ENCODE measurements at regions not wholly inside any gene's neighbourhood (a gene's known extent, or its start where the extent isn't known, plus 50 kb on each side); places are given as distances from the start of the nearest gene placed in this dataset.

DNA sequence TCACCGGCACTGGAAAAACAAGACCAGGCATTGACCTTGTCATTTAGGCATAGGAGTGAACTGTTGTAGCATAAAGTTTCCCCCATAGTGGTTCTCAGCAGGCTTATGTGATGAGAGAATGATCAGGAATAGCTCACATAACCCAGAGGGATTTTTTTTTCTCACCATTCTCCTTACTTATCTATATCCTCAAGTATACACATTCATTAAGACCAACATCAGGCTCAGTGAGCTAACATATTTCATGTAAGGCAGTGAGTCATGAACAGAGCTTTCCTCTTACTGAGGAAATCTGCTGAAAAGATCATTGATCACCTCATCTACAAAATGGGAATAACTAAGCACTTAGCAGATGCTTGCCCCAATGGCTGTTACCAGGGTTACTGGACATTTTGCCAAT is 396.6 kb upstream of the TMCO5A start:
- in situ Hi-C loops (cut with HindIII; ENCODE audit: low sequenced_read_pairs) = no loop called here
- no peak for DNase-seq (ENCODE audit: low read depth)
- TF ChIP-seq, protein P1, sequence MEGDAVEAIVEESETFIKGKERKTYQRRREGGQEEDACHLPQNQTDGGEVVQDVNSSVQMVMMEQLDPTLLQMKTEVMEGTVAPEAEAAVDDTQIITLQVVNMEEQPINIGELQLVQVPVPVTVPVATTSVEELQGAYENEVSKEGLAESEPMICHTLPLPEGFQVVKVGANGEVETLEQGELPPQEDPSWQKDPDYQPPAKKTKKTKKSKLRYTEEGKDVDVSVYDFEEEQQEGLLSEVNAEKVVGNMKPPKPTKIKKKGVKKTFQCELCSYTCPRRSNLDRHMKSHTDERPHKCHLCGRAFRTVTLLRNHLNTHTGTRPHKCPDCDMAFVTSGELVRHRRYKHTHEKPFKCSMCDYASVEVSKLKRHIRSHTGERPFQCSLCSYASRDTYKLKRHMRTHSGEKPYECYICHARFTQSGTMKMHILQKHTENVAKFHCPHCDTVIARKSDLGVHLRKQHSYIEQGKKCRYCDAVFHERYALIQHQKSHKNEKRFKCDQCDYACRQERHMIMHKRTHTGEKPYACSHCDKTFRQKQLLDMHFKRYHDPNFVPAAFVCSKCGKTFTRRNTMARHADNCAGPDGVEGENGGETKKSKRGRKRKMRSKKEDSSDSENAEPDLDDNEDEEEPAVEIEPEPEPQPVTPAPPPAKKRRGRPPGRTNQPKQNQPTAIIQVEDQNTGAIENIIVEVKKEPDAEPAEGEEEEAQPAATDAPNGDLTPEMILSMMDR (IDR thresholded peaks at IDR 0.05; ENCODE audit: low read depth, low read length, missing control alignments) = no peak
- no peak overlapping the region for H3K4me3 ChIP-seq (ENCODE audit: low read depth, low read length)

DNA sequence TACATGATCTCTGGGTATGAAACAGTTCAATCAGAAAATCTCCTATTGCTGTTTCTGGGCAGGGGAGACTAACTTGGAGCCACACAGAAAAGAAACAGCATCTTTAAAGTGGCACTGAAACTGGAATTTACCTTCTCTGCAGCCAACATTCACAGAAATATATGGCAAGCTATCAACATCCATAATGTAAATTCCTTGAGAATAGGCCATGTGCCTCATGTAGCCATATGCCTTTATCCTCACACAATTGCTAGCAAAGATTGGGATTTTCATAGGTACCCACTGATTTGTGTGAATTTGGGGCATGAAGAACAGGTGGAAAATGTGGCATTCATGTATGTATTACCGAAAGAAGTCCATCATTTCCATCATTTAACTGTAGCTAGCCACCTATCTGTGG is 386.3 kb upstream of the TMCO5A start:
- TF ChIP-seq, protein P1 (IDR thresholded peaks at IDR 0.05; ENCODE audit: low read depth, low read length, missing control alignments) = no peak
- no peak overlapping the region for H3K4me3 ChIP-seq (ENCODE audit: low read depth, low read length)
- DNase-seq (ENCODE audit: low read depth) = no peak
- in situ Hi-C loops (cut with HindIII; ENCODE audit: low sequenced_read_pairs) = no loop called here

DNA sequence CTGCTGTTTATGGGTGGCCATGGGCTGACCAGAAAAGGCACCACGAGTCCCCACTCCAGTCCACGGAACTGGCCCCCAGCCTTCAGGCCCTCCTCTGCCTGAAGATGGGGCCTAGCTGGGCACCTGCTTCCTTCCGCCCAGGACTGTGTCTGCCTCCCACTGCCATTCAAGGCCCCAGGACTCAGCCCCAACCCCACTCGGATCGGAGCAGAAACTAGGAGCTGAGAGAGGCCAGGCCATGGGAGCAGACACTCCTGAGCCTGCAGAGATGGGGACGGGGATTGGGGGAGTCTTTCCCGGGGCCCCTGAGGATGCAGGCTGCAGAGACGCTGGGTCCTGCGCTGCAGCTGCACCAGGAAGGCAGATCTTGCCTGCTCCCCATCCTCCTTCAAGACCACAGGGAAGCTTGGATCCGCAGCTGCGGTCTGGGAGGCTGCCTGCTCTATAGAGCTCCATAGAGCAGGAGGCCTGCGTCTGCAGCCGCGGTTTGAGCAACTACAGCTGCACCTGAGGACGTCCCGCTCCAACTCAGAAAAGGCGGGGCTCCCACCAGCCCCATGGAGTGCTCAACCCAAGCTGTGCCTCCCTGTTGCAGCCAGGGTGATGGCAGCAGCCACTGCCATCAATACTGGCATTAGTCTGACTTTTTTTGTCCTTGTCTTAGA is 383.9 kb upstream of the TMCO5A start:
- no peak for DNase-seq (ENCODE audit: low read depth)
- TF ChIP-seq, protein P1 (IDR thresholded peaks at IDR 0.05; ENCODE audit: low read depth, low read length, missing control alignments) = no peak
- no peak overlapping the region for H3K4me3 ChIP-seq (ENCODE audit: low read depth, low read length)
- in situ Hi-C loops (cut with HindIII; ENCODE audit: low sequenced_read_pairs) = no loop called here

DNA sequence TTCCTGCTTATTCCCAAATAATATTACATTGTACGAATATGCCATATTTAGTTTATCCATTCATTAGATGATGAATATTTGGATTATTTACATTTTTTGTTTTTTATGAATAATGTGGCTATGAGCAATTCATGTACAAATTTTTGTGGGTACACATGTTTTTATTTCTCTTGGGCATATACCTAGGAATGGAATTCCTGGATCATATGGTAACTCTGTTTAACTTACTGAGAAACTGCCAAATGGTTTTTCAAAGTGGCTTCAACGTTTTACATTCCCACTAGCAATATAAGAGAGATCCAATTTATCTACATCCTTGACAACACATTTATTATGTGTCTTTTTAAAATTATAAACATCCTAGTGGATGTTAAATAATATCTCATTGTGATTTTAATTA is 362.0 kb upstream of the TMCO5A start:
- in situ Hi-C loops (cut with HindIII; ENCODE audit: low sequenced_read_pairs) = no loop called here
- H3K4me3 ChIP-seq (ENCODE audit: low read depth, low read length) = no peak overlapping the region
- no peak for DNase-seq (ENCODE audit: low read depth)
- TF ChIP-seq, protein P1 (IDR thresholded peaks at IDR 0.05; ENCODE audit: low read depth, low read length, missing control alignments) = no peak

DNA sequence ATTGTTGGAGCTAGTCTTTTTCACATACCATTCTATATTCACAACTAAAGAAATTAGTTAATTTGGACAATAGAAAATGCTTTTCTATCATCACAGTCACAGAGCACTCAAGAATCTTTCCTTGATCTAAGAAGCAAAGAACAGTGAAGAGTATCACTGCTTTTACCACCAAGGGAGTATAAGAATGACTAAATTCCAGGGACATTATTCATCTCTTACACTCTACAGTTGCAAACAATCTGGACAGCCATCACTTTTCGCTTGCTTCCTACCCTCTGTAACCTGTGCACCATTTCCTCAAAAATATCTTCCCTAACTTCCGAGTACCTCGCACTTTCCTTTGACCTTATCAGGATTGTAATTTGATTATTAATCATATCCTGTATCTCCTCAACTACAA is 359.5 kb upstream of the TMCO5A start:
- in situ Hi-C loops (cut with HindIII; ENCODE audit: low sequenced_read_pairs) = no loop called here
- TF ChIP-seq, protein P1 (IDR thresholded peaks at IDR 0.05; ENCODE audit: low read depth, low read length, missing control alignments) = no peak
- no peak overlapping the region for H3K4me3 ChIP-seq (ENCODE audit: low read depth, low read length)
- DNase-seq (ENCODE audit: low read depth) = no peak

DNA sequence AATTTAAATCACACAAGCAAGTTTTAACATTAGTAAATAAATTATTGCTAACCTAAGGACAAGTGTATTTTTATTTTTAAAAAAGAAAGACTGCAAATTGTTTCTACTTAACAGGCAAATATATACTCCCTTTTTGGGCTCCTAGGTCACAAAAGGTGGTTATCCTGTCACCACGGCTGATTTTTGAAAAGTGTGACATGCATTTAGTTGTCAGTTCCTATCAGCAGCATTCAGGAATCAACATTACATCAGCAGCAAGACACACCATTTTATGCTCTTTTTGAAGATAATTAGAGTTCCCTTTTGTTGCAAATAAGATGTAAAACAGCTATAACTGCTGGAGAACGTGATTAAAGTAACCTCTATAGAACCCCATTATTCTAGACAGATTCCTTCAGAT is 357.5 kb upstream of the TMCO5A start:
- no peak overlapping the region for H3K4me3 ChIP-seq (ENCODE audit: low read depth, low read length)

More for the DNA sequence above, 357.5 kb upstream of the TMCO5A start:
- in situ Hi-C loops (cut with HindIII; ENCODE audit: low sequenced_read_pairs) = no loop called here
- DNase-seq (ENCODE audit: low read depth) = no peak
- TF ChIP-seq, protein P1 (IDR thresholded peaks at IDR 0.05; ENCODE audit: low read depth, low read length, missing control alignments) = no peak
